ENCODE measurements at regions not wholly inside any gene's neighbourhood (a gene's known extent, or its start where the extent isn't known, plus 50 kb on each side); places are given as distances from the start of the nearest gene placed in this dataset.
"Not testable (repeated sequence)": the region's sequence is repeated elsewhere in the genome, so short reads cannot be mapped to it uniquely, and the experiment has no call there.

DNA sequence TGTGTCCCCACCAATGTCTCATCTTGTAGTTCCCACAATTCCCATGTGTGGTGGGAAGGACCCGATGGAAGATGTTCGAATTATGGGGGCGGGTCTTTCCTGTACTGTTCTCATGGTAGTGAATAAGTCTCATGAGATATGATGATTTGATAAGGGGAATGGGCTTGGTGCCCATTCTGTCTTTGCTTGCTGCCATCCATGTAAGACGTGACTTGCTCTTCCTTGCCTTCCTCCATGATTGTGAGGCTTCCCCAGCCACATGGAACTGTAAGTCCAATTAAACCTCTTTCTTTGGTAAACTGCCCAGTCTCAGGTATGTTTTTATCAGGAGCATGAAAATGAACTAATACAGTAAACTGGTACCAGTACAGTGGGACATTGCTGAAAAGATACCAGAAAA is 909.9 kb upstream of the KLHL29 start:
- TF ChIP-seq, protein P1, sequence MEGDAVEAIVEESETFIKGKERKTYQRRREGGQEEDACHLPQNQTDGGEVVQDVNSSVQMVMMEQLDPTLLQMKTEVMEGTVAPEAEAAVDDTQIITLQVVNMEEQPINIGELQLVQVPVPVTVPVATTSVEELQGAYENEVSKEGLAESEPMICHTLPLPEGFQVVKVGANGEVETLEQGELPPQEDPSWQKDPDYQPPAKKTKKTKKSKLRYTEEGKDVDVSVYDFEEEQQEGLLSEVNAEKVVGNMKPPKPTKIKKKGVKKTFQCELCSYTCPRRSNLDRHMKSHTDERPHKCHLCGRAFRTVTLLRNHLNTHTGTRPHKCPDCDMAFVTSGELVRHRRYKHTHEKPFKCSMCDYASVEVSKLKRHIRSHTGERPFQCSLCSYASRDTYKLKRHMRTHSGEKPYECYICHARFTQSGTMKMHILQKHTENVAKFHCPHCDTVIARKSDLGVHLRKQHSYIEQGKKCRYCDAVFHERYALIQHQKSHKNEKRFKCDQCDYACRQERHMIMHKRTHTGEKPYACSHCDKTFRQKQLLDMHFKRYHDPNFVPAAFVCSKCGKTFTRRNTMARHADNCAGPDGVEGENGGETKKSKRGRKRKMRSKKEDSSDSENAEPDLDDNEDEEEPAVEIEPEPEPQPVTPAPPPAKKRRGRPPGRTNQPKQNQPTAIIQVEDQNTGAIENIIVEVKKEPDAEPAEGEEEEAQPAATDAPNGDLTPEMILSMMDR (conservative IDR thresholded peaks at IDR 0.05 in 1 of 2, IDR thresholded peaks at IDR 0.05 in 1 of 2; ENCODE audit: low read depth in 1 of 2, low read length in 2 of 2): not testable (repeated sequence)
- TF ChIP-seq EZH2 (IDR thresholded peaks at IDR 0.05; ENCODE audit: low read length, missing control alignments): not testable (repeated sequence)
